Medulla oblongata (tissue), 1 donor: ENCODE measurements at regions not wholly inside any gene's neighbourhood (a gene's known extent, or its start where the extent isn't known, plus 50 kb on each side); places are given as distances from the start of the nearest gene placed in this dataset.

ENCODE experiments used
- DNase-seq: peaks from one replicate; pipeline ENCODE4 v3.0.0-alpha.2; 2015; ENCODE audit errors: extremely low spot score

DNA sequence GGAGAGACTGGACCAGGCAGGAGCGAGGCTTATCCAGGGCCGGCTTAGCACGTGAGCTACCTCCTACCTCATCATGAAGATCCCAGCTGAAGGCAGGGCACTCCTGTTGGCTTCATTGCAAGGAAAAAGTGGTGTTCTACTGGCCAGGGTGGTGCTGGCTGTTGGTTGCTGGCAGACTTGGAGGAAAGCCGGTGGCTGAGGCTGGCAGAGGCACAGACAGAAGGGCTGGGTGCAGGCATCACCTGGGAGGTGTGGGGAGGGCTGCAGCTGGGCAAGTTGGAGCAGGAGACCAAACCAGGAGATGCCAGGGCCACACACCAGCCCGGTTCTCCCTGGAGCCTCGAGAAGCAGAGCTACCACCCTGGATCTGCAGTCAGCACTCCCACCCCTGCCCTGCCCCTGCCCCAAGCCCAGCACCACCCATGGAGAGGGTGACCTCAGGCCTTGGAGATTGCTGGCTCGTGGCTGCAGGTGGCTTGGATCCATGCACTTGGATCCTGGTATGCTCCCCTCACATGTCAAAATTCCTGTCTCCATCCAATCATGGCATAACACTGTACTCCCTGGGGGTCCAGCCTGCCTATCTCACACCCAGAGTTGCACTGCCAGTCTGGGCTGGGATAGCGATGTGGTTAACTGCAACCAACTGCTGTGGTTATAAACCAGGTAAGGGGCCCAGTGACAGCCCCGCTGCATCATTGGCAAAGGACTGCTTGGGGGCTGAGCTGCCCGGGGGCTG, 49.7 kb downstream of the GLI2 start:
- DNase-seq = no peak

DNA sequence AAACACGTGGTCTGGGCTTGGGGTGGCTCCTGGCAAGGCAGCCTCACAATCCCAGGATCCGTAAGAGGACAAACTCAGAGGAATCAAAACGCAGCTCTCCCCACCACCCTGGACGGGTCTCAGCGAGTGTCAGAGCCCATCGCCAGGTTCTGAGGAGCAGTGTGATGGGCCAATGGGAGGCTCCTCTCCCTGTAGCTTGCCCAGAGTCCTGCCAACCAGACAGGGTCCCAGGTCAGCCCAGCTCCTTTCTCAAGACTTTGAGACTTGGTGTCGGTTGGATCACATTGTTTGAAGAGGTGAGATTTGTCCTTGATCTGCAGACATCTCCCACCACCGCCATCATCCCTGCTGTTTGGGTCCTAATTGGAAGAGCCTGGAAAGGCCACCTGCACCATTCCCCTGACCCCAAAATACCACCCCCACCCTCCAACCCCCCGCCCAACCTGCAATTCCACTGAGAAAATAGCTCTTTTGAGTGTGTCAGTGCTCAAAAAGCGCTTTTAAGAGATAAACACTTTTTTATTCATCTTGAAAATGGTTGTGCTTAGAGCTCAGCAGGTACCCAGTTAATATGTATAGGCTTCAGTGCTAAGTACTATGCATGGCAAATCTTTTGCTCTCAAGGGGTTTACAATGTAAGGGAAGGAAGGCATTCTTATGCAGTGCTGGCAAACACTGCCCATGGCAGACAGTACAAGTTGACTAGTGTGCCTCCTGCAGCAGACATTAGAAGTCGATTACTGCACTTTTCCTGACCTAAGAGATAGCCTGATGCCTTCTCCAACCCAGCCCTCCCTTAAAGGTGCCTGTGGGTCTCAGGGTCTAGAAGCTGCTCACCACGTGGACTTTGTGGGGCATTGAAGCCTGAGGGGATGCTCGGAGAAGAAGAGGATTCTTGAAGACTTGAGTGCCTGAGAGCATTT, 50.6 kb downstream of the GLI2 start:
- no peak for DNase-seq

DNA sequence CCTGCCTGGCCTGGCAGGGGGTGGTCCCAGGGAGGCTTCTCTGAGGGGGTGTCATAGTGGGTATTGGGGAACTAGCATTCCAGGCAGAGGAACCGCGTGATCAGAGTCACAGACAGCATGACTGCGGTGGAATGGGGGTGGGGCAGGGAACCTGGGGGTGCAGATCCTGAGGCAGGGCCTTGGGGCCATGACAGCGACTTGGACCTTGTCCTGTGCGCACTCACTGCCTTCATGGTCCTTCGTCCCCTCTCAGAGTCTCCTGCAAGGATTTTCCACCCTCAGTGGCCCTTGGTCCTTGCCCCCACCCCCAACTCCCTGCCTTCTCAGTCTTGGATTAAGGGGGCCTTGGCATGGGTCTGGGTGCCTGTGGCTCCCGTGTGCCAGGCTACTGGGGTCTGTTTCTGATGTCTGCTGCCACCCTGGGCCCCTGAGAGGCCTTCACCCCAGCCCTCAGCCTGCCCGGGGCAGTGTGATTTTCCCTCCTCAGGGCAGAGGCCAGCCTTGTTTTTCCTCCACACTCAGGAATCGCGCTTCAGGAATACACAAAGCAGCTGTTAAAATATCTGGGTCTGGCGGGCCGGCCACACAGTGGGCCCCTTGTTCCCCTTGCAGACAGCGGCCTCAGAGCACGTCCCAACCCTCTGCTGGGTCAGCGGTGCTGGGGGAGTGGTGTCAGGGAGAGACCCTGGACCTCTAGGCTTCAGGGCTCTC, 51.6 kb downstream of the GLI2 start:
- peak; percentile 22 for DNase-seq

DNA sequence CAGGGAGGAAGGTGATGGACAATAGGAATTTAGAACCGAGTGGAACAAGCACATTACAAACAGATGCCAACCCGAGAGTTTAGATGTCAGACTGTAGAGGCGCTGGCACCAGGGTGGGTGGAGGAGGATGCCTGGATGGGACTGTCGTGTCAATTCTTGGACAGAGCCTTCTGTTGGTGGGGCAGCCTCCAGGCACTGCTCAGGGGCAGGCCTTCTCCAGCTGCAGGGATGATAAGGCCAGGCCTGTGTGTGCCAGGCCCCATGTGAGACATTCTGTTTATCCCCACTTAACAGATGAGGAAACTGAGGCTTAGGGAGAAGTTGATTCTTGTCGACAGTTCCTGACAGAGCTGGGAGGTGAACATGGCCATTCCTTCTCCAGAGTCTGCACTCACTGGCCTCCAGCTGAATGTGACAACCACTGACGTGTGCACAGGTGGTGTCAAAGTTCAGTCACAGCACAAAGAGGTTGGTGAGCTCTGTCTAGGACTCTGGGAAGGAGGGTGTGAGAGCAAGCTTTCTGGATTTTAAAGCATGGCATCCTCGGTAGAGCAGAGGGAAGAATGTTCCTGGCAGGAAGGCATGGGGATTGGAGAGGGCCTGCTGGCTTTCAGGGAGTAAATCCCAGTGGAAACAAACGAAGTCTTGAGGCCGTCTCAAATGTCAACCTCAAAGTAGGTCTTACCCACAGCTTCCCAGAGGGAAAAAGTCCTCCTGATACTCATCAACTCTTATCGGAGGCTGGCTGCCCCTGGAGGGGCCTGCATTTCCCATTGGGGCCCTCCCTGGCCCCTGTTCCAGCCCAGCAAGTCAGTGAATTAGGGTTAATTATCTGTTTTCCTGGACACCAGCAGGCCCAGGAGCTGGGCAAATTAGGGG, 52.4 kb downstream of the GLI2 start:
- no peak for DNase-seq

DNA sequence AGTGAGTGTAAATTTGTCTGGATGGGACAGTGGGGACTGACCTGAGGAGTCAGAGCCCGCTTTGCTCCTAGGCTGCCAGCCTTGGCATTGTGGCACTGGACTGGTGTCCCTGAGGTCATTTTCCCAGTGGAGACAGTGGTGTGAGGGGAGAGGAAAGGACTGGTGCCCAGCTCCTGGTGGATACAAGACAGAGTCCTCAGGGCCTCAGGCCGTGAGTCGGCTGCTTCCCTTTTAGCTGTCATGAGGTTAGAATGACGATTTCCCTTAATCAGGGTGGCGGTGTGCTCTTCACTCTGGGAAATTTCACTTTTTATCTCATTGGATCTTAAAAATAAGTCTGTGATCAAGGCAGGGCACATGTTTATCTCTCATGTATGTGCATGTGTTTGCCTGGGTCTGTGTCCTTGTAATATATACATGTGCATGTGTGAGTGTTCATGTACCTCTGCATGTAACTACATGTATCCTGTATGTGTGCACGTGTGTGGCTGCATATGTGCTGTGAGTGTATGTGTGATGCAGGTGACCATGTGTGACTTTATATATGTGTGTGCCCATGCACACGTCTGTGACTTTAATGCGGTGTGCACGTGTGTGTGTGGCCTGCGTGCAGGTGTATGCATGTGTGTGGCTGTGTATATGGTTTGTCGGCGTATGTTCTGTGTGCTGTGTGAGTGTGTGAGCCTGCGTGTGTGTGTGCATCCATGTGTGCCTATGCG, 55.7 kb downstream of the GLI2 start:
- DNase-seq = no peak

DNA sequence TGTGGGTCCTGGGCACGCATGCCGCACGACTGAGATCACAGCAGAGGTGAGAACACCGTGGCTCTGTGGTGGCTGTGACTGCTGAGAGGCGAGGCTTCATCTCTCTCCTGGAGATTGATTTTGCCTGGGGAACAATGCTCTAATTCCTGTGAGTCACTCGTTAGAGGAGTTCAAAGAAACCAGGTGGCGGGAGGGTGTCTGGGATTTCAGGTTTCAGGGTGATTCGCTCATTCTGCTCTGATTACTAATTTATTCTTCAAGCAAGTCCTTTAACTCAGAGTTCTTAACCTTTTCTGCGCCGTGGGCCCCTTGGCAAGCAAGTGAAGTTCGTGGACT, 56.3 kb downstream of the GLI2 start:
- no peak for DNase-seq

DNA sequence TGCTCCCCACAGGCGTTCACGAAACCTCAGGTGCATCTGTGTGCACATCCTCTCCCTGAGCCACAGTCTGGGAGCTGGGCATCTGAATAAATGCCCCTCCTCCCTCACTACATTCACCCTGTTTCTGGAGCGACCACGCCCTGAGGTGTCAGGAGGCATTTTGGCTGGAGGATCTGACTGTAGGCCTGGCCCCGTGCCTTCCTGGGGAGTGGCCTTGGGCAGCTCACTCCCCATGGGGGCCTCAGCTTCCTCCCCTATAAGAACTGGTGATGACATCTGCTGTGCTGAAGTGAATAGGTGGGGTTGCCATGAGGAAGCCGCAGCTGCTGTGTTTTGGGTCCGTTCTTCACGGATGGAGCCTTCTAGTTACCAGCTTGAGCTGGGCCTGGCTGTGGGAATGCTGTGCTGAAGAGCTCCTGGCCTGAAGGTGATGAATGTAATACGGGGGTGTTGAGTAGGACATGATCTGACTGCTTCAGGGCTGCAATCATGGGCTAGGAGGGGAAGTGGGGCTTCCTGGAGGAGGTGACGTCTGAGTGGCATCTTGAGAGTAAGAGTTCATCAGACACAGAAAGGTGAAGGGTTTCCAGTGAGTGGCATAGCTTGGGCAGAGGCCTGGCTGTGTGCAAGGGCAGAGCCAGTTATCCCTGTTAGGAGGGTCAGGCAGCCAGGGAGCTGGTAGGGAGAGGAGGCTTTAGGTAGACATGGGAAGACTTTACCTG, 58.2 kb downstream of the GLI2 start:
- no peak for DNase-seq

DNA sequence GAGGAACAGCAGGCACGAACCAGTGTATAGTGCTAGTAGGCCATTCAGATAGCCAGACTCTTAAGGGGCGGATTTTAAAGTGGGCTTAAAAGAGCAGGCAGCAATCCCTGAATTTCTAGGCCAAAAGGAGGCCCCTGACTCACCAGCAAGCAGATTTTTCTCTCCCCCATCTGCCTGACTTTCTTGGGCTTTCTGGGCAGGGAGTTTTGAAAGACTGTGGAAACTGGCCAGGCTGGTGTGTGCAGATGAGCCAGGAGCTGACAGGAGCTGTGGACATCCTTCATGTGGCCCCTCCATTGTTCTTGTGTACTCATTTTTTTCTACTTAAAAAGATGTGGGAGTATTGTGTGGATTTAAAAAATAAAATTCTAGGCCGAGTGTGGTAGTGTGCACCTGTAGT, 59.0 kb downstream of the GLI2 start:
- DNase-seq = peak; percentile 40

DNA sequence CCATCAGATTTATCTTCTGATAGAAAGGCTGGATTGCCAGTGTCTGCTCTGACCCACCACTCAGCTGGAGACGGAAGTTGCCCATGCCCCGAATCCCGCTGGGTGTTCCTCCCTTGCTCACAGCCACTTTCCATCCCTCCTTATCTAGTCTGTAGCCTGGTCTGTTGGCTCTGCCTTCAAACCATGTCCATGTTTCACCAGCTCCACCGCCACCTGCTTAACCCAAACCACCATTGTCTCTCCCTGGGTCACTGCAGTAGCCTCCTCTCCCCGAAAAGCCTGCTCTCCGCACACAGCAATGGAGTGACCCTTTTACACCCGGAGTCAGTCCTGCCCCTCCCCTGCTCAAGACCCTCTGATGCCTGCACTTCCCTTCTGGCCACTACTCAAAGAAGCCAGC, 60.4 kb downstream of the GLI2 start:
- no peak for DNase-seq

DNA sequence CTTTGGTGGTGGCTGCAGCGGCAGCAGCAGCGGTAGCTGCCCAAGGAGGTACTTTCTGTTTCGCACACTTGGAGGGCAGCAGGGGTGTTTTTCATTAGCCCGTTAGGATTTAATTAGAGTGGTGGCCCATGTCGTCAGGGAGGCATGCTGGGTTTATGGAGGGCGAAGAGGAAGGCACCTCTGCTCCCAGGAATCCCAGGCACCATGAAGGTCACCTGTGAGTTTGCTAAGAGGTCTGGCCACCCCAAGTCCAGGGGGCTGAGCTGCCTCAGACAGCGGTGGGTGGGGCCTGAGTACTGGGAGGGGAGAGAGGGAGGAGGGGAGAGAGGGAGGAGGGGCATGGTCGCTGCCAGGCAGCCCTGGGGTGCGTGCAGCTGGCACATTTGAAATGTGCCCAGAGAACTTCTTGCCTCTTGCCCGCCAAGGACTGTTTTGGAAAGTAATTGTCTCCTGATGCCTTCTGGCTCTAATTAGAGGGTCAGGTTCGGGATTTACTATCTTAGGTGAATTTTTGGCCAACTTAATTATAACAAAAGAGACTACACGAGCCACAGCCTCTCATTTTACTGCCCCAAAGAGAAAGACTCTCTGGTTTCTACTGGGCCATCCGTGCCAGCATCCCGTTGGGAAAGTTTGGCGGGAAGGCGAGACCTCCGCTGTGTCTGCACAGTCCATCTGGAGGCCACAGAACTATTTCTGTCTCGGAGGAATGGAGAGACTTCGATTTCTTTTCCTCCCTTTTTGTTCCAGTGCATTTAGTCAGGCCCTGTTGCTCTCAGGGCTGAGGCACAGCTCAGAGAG, 62.0 kb downstream of the GLI2 start:
- DNase-seq = peak; percentile 43

DNA sequence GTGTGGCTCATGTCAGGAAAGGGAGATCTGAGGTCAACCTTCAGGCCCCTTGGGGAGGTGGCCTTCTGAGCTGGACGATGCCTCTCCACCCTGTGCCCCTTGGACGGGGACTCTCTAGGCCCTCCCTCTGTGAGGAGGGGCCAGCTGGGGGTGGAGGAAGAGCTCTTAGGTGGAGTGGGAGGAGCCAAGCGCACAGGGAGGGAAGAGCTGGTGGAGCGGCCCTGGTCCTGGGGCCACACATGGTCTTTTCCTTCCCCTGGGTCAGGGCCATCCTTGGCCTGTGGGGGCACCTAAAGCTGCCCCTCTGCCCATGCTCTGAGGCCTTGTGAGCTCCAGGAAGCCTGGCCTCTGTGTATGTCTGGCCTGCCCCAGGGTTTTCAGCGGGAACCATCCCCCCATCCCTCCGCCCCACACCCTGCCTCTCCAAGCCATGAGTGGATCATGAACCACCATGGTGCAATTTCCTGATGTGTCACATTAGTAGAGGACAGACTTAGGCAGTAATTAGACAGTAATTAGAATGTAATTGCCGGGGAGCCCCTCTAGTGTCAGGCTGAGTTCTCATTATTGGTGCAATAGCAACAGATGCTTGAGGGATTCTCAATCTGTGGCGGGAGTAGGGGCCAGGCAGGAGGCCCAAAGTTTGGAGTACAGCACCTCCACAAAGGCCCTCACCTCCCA, 63.0 kb downstream of the GLI2 start:
- no peak for DNase-seq

DNA sequence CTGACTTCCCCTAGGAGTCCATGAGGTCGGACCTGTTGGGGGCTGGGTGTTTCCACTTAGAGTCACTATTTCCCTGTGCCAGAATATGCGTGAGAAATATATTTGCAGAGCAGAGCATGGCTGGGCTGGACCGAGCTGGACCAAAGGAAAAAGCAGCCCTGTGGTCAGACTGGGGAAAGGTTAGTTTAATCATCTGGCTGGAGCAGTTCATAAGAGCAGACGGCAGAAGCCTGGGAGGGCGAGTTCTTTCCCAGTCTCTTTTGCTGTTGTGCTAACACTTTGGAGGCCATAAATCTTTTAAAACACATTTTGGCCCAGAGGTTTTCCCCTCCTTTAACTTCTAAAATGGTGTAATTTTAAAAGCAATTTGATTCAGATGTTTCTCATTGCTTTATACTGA, 66.5 kb downstream of the GLI2 start:
- no peak for DNase-seq

DNA sequence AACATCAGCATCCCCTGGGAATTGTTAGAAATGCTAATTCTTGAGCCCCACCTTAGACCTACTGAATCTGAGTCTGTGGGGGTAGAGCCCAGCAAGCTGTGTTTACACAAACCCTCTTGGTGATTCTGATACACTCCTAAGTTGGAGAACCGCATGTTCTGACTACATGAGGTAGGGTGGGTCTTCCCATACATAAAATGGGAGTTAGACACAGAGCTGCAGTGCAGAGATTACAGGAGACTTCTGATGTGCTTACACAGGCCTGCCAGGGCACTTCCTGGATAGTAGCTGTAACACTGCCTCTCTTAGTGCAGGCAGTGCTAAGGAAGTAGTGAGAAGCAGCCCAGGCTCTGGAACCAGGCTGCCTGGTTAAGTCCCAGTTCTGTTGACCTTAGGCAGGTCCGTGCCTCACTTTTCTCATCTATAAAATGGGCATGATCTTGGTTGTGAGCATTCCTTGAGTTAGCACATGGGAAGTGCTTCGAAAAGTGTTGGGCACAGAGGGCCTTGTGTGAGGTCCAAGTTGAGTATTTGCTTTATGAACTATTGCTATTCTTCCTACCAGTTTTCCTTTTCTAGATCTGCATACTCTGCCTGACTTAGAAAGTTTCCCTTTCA, 67.3 kb downstream of the GLI2 start:
- no peak for DNase-seq

DNA sequence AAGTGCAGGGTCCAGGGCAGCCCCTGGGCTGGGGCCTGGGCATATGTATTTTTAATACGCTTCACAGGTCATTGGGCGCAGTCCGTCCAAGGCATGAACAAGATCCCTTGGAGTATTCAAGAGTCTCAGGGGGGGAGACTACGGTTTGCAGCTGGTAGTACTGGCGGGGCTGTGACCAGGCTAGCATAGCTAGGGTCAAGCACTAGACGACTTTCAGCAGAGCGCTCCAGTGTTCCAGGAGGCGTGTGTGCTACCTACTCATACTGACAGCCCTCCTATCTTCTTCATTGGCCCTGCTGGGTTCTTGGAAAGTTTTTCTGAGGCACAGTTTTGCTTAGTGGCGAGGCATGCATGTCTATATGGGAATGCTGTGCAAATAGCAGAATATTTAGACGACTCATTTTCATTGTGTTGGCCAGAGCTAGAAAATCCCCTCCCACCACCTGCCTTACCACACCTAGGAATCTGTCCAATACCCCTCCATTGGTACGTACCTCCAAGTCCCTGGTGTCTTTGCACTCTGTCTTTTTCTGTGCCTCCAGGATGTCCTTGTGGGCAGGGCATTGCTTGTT, 68.2 kb downstream of the GLI2 start:
- DNase-seq = no peak

DNA sequence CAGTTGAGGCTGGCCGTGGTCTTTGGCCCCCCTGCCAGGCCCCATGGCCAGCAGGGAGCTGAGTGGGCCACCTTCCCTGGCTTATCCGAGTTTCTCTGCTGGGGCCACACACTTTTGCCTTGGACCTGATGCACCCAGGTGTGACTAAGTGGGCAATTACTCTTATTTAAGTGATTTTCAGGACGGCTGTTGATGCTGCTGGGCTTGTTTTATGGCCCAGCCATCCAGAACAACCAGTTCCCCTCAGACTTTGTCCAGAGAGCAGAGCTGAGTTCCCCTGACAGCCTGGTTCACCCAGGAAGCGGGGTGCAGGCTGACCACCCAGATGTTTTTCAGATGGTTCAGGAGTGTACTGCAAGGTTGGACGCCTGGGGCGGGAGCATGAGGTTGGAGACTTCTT, 68.8 kb downstream of the GLI2 start:
- DNase-seq = no peak

DNA sequence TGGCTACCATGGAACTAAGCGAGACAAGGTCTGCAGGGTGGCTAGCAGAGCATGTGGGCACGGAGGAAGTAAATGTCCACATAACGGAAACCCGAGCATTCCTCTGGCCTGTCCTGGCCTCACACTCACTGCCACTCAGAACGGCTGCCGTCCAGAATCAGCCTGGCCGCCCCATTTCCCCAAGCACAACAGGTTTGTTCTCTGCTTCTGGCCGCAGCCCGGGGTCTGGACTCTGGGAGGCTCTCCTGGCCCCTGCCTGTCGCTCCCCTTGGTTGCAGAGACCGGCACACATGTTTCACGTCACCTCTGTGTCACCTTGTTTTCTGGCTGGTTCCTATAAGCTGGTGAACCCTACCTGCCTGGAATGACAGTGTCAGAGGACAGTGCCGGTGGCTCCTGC, 69.3 kb downstream of the GLI2 start:
- no peak for DNase-seq

DNA sequence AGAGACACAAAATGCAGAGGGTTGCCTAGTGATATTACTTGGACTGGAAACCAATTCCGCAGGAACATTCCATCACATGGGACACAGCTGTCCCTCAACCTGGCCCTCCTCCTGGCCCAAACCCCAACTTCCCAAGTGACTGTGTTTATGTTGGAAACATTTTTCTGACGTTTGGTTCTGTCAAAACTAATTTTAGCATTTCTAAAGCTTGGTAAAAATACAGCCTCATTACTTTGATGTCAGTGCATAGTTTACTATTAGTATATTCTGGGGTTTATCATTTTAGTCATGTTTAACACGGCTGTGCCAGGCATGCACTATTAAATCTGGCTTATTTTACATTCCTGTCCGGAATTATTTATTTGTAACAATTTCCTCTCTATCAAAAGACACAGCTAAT, 69.9 kb downstream of the GLI2 start:
- no peak for DNase-seq

DNA sequence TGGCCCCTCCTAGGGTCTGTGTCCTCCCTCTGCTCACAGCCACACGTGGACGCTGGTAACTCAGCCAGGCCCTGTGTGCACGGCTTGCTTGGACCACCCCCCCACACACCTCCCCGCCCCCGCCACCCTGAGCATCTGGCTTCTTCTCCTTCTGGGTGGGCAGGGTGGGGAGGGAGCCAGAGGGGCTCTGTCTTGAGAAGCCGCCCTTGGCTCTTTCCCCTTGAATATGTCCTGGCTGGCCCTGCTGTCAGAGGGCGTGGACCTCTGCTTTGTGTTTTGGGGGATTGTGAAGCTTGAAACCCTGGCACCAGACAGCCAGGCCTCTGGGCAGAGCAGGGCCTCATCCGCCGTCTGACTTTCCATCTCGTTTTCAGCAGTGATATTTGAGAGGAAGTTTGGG, 72.1 kb downstream of the GLI2 start:
- DNase-seq = no peak
